GM12864 (cell line): ENCODE measurements at regions not wholly inside any gene's neighbourhood (a gene's known extent, or its start where the extent isn't known, plus 50 kb on each side); places are given as distances from the start of the nearest gene placed in this dataset.

Experiments
- DNase-seq: peaks from one replicate; pipeline ENCODE4 v3.0.0-alpha.2; 2011; ENCODE audit warnings: low read depth
- H3K4me3 ChIP-seq: 2 replicates; pipeline ENCODE4 v1.5.1; 2011; ENCODE audit warnings: mild to moderate bottlenecking, low read depth, low read length, control low read depth
- TF ChIP-seq, protein P1 (sequence below): IDR thresholded peaks from 2 replicates; pipeline ENCODE4 v1.5.1; 2011; ENCODE audit warnings: low read depth, mild to moderate bottlenecking, moderate library complexity, low read length, control low read depth, inconsistent platforms; ENCODE audit errors: missing control alignments

GRCh38 chr7:15012135-15012534 lies 109.6 kb upstream of the DGKB start:
- DNase-seq, result no peak
- TF ChIP-seq, protein P1, sequence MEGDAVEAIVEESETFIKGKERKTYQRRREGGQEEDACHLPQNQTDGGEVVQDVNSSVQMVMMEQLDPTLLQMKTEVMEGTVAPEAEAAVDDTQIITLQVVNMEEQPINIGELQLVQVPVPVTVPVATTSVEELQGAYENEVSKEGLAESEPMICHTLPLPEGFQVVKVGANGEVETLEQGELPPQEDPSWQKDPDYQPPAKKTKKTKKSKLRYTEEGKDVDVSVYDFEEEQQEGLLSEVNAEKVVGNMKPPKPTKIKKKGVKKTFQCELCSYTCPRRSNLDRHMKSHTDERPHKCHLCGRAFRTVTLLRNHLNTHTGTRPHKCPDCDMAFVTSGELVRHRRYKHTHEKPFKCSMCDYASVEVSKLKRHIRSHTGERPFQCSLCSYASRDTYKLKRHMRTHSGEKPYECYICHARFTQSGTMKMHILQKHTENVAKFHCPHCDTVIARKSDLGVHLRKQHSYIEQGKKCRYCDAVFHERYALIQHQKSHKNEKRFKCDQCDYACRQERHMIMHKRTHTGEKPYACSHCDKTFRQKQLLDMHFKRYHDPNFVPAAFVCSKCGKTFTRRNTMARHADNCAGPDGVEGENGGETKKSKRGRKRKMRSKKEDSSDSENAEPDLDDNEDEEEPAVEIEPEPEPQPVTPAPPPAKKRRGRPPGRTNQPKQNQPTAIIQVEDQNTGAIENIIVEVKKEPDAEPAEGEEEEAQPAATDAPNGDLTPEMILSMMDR, result no peak
- H3K4me3 ChIP-seq, result no peak overlapping the region

- TF ChIP-seq, protein P1, result no peak
- no peak for DNase-seq
- no peak overlapping the region for H3K4me3 ChIP-seq
These were observed 108.7 kb upstream of the DGKB start for GRCh38 chr7:15011289-15011688.

DNA sequence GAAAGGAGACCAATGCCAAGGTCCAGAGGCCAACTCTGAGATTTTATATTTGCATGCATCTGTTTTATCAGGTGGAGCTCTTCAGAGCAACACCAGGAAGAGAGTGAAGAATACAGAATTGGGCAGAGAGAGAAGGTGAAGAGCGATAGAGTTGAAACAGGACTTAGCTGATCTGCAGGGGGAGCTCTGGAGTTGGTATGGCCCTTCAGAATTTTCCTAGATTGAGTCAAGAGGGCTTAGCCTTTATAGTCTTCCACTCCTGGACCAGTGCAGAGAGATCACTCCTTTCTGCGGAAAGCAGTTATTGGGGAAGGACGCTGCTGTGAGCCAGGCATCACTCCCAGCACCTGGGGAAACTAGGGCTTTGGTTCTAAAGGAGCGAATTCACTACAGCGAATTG lies 105.0 kb upstream of the DGKB start:
- H3K4me3 ChIP-seq, result no peak overlapping the region
- TF ChIP-seq, protein P1, result peak; percentile 20
- no peak for DNase-seq

DNA sequence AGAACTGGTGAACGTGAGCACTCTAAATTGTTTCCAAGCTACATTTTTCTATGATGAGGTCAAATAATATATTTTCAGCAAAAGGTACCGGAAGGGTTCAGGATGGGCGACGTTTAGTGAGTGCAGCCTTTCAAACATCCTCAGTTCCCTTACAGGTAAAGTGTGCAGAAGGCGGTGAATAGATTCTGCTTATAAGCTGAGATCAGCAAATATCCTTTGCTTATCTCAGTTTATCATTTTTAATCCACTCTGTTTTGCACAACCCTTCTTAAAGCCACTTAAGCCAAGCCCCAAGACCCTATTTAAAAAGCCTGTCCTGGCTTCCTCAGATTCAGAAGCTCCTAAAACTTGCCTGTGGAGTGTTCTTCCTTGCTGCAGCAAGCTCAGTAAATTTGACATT lies 103.1 kb upstream of the DGKB start:
- TF ChIP-seq, protein P1, result no peak
- no peak for DNase-seq
- no peak overlapping the region for H3K4me3 ChIP-seq

- H3K4me3 ChIP-seq, result no peak overlapping the region
- no peak for DNase-seq
- TF ChIP-seq, protein P1, result no peak
These were observed 97.6 kb upstream of the DGKB start for GRCh38 chr7:15000157-15000556.

GRCh38 chr7:14999331-14999730 lies 96.8 kb upstream of the DGKB start:
- TF ChIP-seq, protein P1, result no peak
- H3K4me3 ChIP-seq, result no peak overlapping the region
- DNase-seq, result no peak

DNA sequence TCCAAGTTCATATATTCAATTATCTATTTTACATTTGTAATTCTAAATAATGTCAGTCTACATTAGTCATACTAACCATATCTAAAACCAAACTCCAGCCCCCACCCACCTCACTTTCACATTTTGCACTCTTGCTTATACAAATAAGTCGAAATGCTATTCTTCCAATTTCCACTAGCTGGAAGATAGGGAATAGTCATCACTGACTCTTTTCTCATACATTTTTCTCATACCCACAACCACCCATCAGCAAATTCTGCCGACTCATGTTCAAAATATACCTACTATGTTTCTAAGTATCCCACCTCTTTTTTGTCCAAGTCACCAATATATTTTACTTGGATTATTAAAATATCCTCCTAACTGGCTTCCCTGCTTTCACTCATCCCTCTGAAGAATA lies 93.2 kb upstream of the DGKB start:
- TF ChIP-seq, protein P1, result no peak
- H3K4me3 ChIP-seq, result no peak overlapping the region
- DNase-seq, result no peak
